ENCODE measurements at regions not wholly inside any gene's neighbourhood (a gene's known extent, or its start where the extent isn't known, plus 50 kb on each side); places are given as distances from the start of the nearest gene placed in this dataset.

DNA sequence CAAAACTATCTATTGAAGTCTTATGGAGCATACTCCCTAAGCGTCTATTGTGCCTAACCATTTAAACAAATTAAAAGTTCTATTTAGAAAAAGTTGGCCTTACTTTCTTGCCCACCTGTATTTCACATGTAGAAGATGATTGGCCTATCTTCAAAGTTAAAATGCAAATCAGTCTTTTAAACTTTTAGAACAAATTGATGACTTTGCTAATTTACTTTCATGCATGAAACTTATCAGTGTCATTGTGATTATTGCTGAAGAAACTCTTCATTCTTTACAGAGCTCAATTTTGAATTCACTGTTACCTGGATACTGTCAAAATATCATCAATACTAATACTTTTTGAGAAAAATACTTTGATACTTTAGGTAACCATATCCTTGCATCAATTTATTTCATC is 216.1 kb downstream of the COX7C start:
- H2BK120ac ChIP-seq (ENCODE audit: low read depth, low read length) = no peak overlapping the region
- H3K79me1 ChIP-seq (ENCODE audit: low read depth, low read length) = no peaks in the 10 kb centered on the region
- no peak overlapping the region for H3K23ac ChIP-seq (ENCODE audit: low read depth, low read length, poor library complexity)
- no peak overlapping the region for H4K91ac ChIP-seq (ENCODE audit: low read depth, low read length, poor library complexity)
- H3K9me3 ChIP-seq (replicated peaks in 1 of 2; ENCODE audit: control insufficient read depth in 2 of 2, insufficient read depth in 1 of 2, low read depth in 1 of 2, low read length in 2 of 2) = no peaks in the 10 kb centered on the region
- no peak overlapping the region for H3K18ac ChIP-seq (ENCODE audit: low read length)
- no peak overlapping the region for H2AK5ac ChIP-seq (ENCODE audit: low read depth, low read length)
- H3K4me2 ChIP-seq (ENCODE audit: insufficient read depth, low read length, poor library complexity, severe bottlenecking) = no peak overlapping the region
- H4K8ac ChIP-seq (ENCODE audit: low read depth, low read length) = no peak overlapping the region
- no peaks in the 10 kb centered on the region for H3K4me1 ChIP-seq (ENCODE audit: control insufficient read depth in 2 of 2, insufficient read depth in 1 of 2, low read depth in 1 of 2, low read length in 2 of 2)
- no peaks in the 10 kb centered on the region for H3K27me3 ChIP-seq (ENCODE audit: control insufficient read depth in 3 of 3, insufficient read depth in 3 of 3, low read depth in 1 of 3, low read length in 3 of 3)
- no peak overlapping the region for H3K14ac ChIP-seq (ENCODE audit: low read length)
- no peak overlapping the region for H3K4me3 ChIP-seq (ENCODE audit: low read length in 2 of 2)
- no peaks in the 10 kb centered on the region for H3K36me3 ChIP-seq (replicated peaks in 1 of 2; ENCODE audit: control insufficient read depth in 2 of 2, insufficient read depth in 2 of 2, low read length in 2 of 2)
- H3K27ac ChIP-seq (replicated peaks; ENCODE audit: low read length) = no peak overlapping the region
- H2AFZ ChIP-seq (ENCODE audit: low read length) = no peak overlapping the region
- H3K9ac ChIP-seq (ENCODE audit: low read depth, low read length, poor library complexity) = no peak overlapping the region
- no peak for DNase-seq (ENCODE audit: low spot score)
- H2BK12ac ChIP-seq (ENCODE audit: low read length) = no peak overlapping the region
- H2BK5ac ChIP-seq (ENCODE audit: low read length) = no peak overlapping the region
- WGBS, 2 donors (ENCODE audit: extremely low coverage in 2 of 2, insufficient read length in 2 of 2, insufficient replicate concordance in 1 of 2) = no CpG with 5 or more reads among the region's 1 CpG
- no peak overlapping the region for H2BK15ac ChIP-seq (ENCODE audit: low read length)
- no peak overlapping the region for H3K4ac ChIP-seq (ENCODE audit: low read length)

DNA sequence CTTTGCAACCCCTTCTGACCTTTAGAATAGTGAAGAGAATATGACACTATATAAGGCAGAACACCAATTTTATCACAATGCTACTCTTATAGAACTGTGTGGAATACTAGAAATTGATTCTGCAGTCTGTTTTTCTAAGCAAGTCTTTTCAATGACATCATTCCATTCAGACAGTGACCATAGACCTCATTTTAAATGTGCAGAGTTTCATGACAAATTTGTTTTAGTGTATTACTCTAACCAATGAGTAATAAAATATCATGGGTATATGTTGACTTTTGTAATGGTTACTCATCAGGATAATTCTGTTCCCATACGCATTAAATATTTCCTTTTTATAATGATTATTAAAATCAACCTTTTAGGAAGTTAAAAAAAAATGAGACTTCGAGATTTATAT is 219.9 kb downstream of the COX7C start:
- no peak overlapping the region for H2BK5ac ChIP-seq (ENCODE audit: low read length)
- no CpG with 5 or more reads among the region's 2 CpGs for WGBS, 2 donors (ENCODE audit: extremely low coverage in 2 of 2, insufficient read length in 2 of 2, insufficient replicate concordance in 1 of 2)
- no peak overlapping the region for H3K4ac ChIP-seq (ENCODE audit: low read length)
- no peak overlapping the region for H3K14ac ChIP-seq (ENCODE audit: low read length)
- H3K18ac ChIP-seq (ENCODE audit: low read length) = no peak overlapping the region
- no peaks in the 10 kb centered on the region for H3K36me3 ChIP-seq (replicated peaks in 1 of 2; ENCODE audit: control insufficient read depth in 2 of 2, insufficient read depth in 2 of 2, low read length in 2 of 2)
- no peak overlapping the region for H2BK15ac ChIP-seq (ENCODE audit: low read length)
- no peak overlapping the region for H3K4me2 ChIP-seq (ENCODE audit: insufficient read depth, low read length, poor library complexity, severe bottlenecking)
- H4K91ac ChIP-seq (ENCODE audit: low read depth, low read length, poor library complexity) = no peak overlapping the region
- H4K8ac ChIP-seq (ENCODE audit: low read depth, low read length) = no peak overlapping the region
- no peak overlapping the region for H2BK120ac ChIP-seq (ENCODE audit: low read depth, low read length)
- H2AK5ac ChIP-seq (ENCODE audit: low read depth, low read length) = no peak overlapping the region
- H3K9ac ChIP-seq (ENCODE audit: low read depth, low read length, poor library complexity) = no peak overlapping the region
- no peaks in the 10 kb centered on the region for H3K27me3 ChIP-seq (ENCODE audit: control insufficient read depth in 3 of 3, insufficient read depth in 3 of 3, low read depth in 1 of 3, low read length in 3 of 3)
- no peak overlapping the region for H3K4me3 ChIP-seq (ENCODE audit: low read length in 2 of 2)
- H3K27ac ChIP-seq (replicated peaks; ENCODE audit: low read length) = no peak overlapping the region
- H3K23ac ChIP-seq (ENCODE audit: low read depth, low read length, poor library complexity) = no peak overlapping the region
- H3K9me3 ChIP-seq (replicated peaks in 1 of 2; ENCODE audit: control insufficient read depth in 2 of 2, insufficient read depth in 1 of 2, low read depth in 1 of 2, low read length in 2 of 2) = no peaks in the 10 kb centered on the region
- DNase-seq (ENCODE audit: low spot score) = no peak
- no peaks in the 10 kb centered on the region for H3K4me1 ChIP-seq (ENCODE audit: control insufficient read depth in 2 of 2, insufficient read depth in 1 of 2, low read depth in 1 of 2, low read length in 2 of 2)
- no peaks in the 10 kb centered on the region for H3K79me1 ChIP-seq (ENCODE audit: low read depth, low read length)
- H2BK12ac ChIP-seq (ENCODE audit: low read length) = no peak overlapping the region
- H2AFZ ChIP-seq (ENCODE audit: low read length) = no peak overlapping the region

DNA sequence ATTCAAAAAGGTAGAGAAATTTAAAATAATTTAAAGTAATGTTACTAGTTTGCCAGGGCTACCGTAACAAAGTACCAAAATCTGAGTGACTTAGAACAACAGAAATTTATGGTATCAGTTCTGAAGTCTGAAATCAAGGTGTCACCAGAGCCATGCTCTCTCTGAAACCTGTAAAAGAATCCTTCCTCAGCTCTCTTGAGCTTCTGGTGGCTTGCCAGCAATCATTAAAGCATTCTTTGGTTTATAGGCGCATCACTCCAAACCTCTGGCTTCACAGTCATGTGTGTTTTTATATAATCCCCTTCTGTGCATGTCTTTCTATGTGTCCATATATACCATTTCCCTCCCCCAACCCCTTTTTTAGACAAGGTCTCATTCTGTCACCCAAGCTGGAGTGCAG is 220.3 kb downstream of the COX7C start:
- Histone ChIP-seq H3K4me2 (ENCODE audit: insufficient read depth, low read length, poor library complexity, severe bottlenecking) (no peak overlapping the region), H3K23ac (ENCODE audit: low read depth, low read length, poor library complexity) (no peak overlapping the region), H3K9me3 (replicated peaks in 1 of 2; ENCODE audit: control insufficient read depth in 2 of 2, insufficient read depth in 1 of 2, low read depth in 1 of 2, low read length in 2 of 2) (no peaks in the 10 kb centered on the region), H3K27me3 (ENCODE audit: control insufficient read depth in 3 of 3, insufficient read depth in 3 of 3, low read depth in 1 of 3, low read length in 3 of 3) (no peaks in the 10 kb centered on the region), H2BK15ac (ENCODE audit: low read length) (no peak overlapping the region), H2AK5ac (ENCODE audit: low read depth, low read length) (no peak overlapping the region), H2BK12ac (ENCODE audit: low read length) (no peak overlapping the region), H2BK120ac (ENCODE audit: low read depth, low read length) (no peak overlapping the region), H3K18ac (ENCODE audit: low read length) (no peak overlapping the region), H4K8ac (ENCODE audit: low read depth, low read length) (no peak overlapping the region), H3K27ac (replicated peaks; ENCODE audit: low read length) (no peak overlapping the region), H2BK5ac (ENCODE audit: low read length) (no peak overlapping the region), H3K4me3 (ENCODE audit: low read length in 2 of 2) (no peak overlapping the region), H3K4me1 (ENCODE audit: control insufficient read depth in 2 of 2, insufficient read depth in 1 of 2, low read depth in 1 of 2, low read length in 2 of 2) (no peaks in the 10 kb centered on the region), H3K14ac (ENCODE audit: low read length) (no peak overlapping the region), H2AFZ (ENCODE audit: low read length) (no peak overlapping the region), H4K91ac (ENCODE audit: low read depth, low read length, poor library complexity) (no peak overlapping the region), H3K9ac (ENCODE audit: low read depth, low read length, poor library complexity) (no peak overlapping the region), H3K79me1 (ENCODE audit: low read depth, low read length) (no peaks in the 10 kb centered on the region), H3K36me3 (replicated peaks in 1 of 2; ENCODE audit: control insufficient read depth in 2 of 2, insufficient read depth in 2 of 2, low read length in 2 of 2) (no peaks in the 10 kb centered on the region), H3K4ac (ENCODE audit: low read length) (no peak overlapping the region)
- no CpG with 5 or more reads among the region's 2 CpGs for WGBS, 2 donors (ENCODE audit: extremely low coverage in 2 of 2, insufficient read length in 2 of 2, insufficient replicate concordance in 1 of 2)
- DNase-seq (ENCODE audit: low spot score) = no peak

DNA sequence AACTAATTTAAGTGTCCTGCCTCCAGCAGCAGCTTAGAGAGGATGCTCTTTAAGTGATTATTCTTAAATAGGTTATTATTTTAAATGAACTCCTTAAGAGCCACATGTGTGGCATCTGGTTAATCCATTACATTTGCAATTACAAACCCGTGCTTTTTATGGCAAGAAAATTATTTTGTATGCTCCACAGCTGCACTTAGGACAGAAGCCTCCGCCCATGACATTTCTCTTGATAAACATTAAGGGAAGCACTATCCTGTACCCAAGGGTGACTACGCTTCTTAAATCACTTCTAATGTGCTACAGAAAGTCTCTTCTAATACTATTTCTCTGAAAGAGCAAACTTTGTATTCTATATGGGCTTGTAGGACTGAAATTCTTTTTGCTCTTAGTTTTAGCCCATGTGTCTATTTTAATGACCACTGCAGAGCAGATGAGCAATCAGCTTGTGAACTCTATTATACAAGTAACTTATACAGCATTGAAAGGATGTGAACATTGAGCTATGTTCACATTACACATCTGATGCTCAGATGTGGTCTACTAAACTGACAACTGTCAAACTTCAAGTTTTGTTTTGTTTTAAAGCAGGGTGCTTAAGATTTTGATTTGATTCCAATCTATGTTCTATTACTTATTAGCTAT is 223.4 kb downstream of the COX7C start:
- no peak overlapping the region for H3K4ac ChIP-seq (ENCODE audit: low read length)
- H3K18ac ChIP-seq (ENCODE audit: low read length) = no peak overlapping the region
- no peak for DNase-seq (ENCODE audit: low spot score)
- no peak overlapping the region for H2BK120ac ChIP-seq (ENCODE audit: low read depth, low read length)
- H2AFZ ChIP-seq (ENCODE audit: low read length) = no peak overlapping the region
- H4K8ac ChIP-seq (ENCODE audit: low read depth, low read length) = no peak overlapping the region
- no peak overlapping the region for H2BK5ac ChIP-seq (ENCODE audit: low read length)
- H3K4me1 ChIP-seq (ENCODE audit: control insufficient read depth in 2 of 2, insufficient read depth in 1 of 2, low read depth in 1 of 2, low read length in 2 of 2) = no peaks in the 10 kb centered on the region
- H4K91ac ChIP-seq (ENCODE audit: low read depth, low read length, poor library complexity) = no peak overlapping the region
- H3K4me3 ChIP-seq (ENCODE audit: low read length in 2 of 2) = no peak overlapping the region
- H3K9ac ChIP-seq (ENCODE audit: low read depth, low read length, poor library complexity) = no peak overlapping the region
- H2BK12ac ChIP-seq (ENCODE audit: low read length) = no peak overlapping the region
- no CpG with 5 or more reads among the region's 3 CpGs for WGBS, 2 donors (ENCODE audit: extremely low coverage in 2 of 2, insufficient read length in 2 of 2, insufficient replicate concordance in 1 of 2)
- no peak overlapping the region for H2BK15ac ChIP-seq (ENCODE audit: low read length)
- H3K27ac ChIP-seq (replicated peaks; ENCODE audit: low read length) = no peak overlapping the region
- no peak overlapping the region for H3K14ac ChIP-seq (ENCODE audit: low read length)
- H2AK5ac ChIP-seq (ENCODE audit: low read depth, low read length) = no peak overlapping the region
- H3K23ac ChIP-seq (ENCODE audit: low read depth, low read length, poor library complexity) = no peak overlapping the region
- no peaks in the 10 kb centered on the region for H3K79me1 ChIP-seq (ENCODE audit: low read depth, low read length)
- no peaks in the 10 kb centered on the region for H3K9me3 ChIP-seq (replicated peaks in 1 of 2; ENCODE audit: control insufficient read depth in 2 of 2, insufficient read depth in 1 of 2, low read depth in 1 of 2, low read length in 2 of 2)
- no peaks in the 10 kb centered on the region for H3K36me3 ChIP-seq (replicated peaks in 1 of 2; ENCODE audit: control insufficient read depth in 2 of 2, insufficient read depth in 2 of 2, low read length in 2 of 2)
- no peak overlapping the region for H3K4me2 ChIP-seq (ENCODE audit: insufficient read depth, low read length, poor library complexity, severe bottlenecking)
- no peaks in the 10 kb centered on the region for H3K27me3 ChIP-seq (ENCODE audit: control insufficient read depth in 3 of 3, insufficient read depth in 3 of 3, low read depth in 1 of 3, low read length in 3 of 3)
